Keratinocyte (primary cell): ENCODE measurements at regions not wholly inside any gene's neighbourhood (a gene's known extent, or its start where the extent isn't known, plus 50 kb on each side); places are given as distances from the start of the nearest gene placed in this dataset.

Experiments
- DNase-seq: peaks from one replicate; pipeline ENCODE4 v3.0.0-alpha.2; 2011; ENCODE audit warnings: low read depth, missing footprints, low spot score
- FAIRE-seq: peaks from 2 replicates; lab custom pipeline; 2011; peaks lifted over from hg19 to GRCh38; lab: Jason Lieb, UNC
- H2AFZ ChIP-seq: 2 replicates; pipeline ENCODE4 v1.6.0; 2012; ENCODE audit warnings: low read length, control low read depth, inconsistent platforms; ENCODE audit not compliant: control insufficient read depth
- H3K27ac ChIP-seq: 2 replicates; pipeline ENCODE4 v1.5.1; 2011; ENCODE audit warnings: low read length; ENCODE audit not compliant: control insufficient read depth, insufficient read depth
- H3K27me3 ChIP-seq: 3 replicates; pipeline ENCODE4 v1.6.0; 2011; ENCODE audit warnings: low read length; ENCODE audit not compliant: control insufficient read depth, insufficient read depth; ENCODE audit errors: extremely low read depth
- H3K36me3 ChIP-seq, 2 experiments: 2 replicates in 1 of 2; 3 replicates in 1 of 2; pipeline ENCODE4 v1.5.1; 2011; ENCODE audit warnings: low read length in 2 of 2, mild to moderate bottlenecking in 1 of 2; ENCODE audit not compliant: control insufficient read depth in 2 of 2, insufficient read depth in 2 of 2; ENCODE audit errors: extremely low read depth in 1 of 2
- H3K4me1 ChIP-seq: 3 replicates; pipeline ENCODE4 v1.5.1; 2011; ENCODE audit warnings: low read length; ENCODE audit not compliant: control insufficient read depth, insufficient read depth; ENCODE audit errors: extremely low read depth
- H3K4me2 ChIP-seq: 3 replicates; pipeline ENCODE4 v1.6.0; 2011; ENCODE audit warnings: low read depth, low read length; ENCODE audit not compliant: control insufficient read depth, insufficient read depth; ENCODE audit errors: extremely low read depth
- H3K4me3 ChIP-seq, 3 experiments: fragments of 200-600 bp in 1 of 3; sonication (generic) in 1 of 3; 2 replicates in 2 of 3; 3 replicates in 1 of 3; pipeline ENCODE4 v1.5.1; 2011 to 2016; ENCODE audit warnings: low read length in 3 of 3, mild to moderate bottlenecking in 3 of 3, control low read depth in 2 of 3, inconsistent platforms in 1 of 3, low read depth in 1 of 3, mixed read lengths in 1 of 3, mixed run types in 1 of 3, moderate library complexity in 1 of 3; ENCODE audit not compliant: control insufficient read depth in 2 of 3, insufficient read depth in 2 of 3; ENCODE audit errors: extremely low read depth in 1 of 3
- H3K79me2 ChIP-seq: 2 replicates; pipeline ENCODE4 v1.6.0; 2012; ENCODE audit warnings: low read length; ENCODE audit not compliant: control insufficient read depth, insufficient read depth
- H3K9ac ChIP-seq: 3 replicates; pipeline ENCODE4 v1.6.0; 2011; ENCODE audit warnings: low read length; ENCODE audit not compliant: control insufficient read depth, insufficient read depth; ENCODE audit errors: extremely low read depth
- H3K9me1 ChIP-seq: 3 replicates; pipeline ENCODE4 v1.6.0; 2011; ENCODE audit warnings: low read length; ENCODE audit not compliant: control insufficient read depth, insufficient read depth; ENCODE audit errors: extremely low read depth
- H3K9me3 ChIP-seq: 2 replicates; pipeline ENCODE4 v1.5.1; 2012; ENCODE audit warnings: low read depth, low read length; ENCODE audit not compliant: control insufficient read depth
- H4K20me1 ChIP-seq: 3 replicates; pipeline ENCODE4 v1.6.0; 2011; ENCODE audit warnings: low read length; ENCODE audit not compliant: control insufficient read depth, insufficient read depth; ENCODE audit errors: extremely low read depth
- CTCF ChIP-seq, 3 experiments: IDR thresholded peaks in 1 of 3; conservative IDR thresholded peaks in 1 of 3; optimal IDR thresholded peaks in 1 of 3; 2 replicates in 2 of 3; 3 replicates in 1 of 3; pipeline versions ENCODE3 to v1.5.1; 2011; ENCODE audit warnings: low read length in 3 of 3, mild to moderate bottlenecking in 3 of 3, moderate library complexity in 2 of 3, control low read depth in 1 of 3, inconsistent platforms in 1 of 3; ENCODE audit not compliant: insufficient read depth in 2 of 3; ENCODE audit errors: extremely low read depth in 1 of 3
- EZH2 ChIP-seq: IDR thresholded peaks from one replicate; pipeline ENCODE4 v1.6.1; 2012; ENCODE audit warnings: inconsistent platforms, mild to moderate bottlenecking, low read length, moderate library complexity
- dilution Hi-C: fragments of 300-500 bp; cut with MboI; formaldehyde crosslinking; loops from one replicate; pipeline ENCODE4 v1.7.0; 2020; ENCODE audit warnings: low sequenced_read_pairs; ENCODE audit not compliant: extremely low pct_ligation_motif_present

- H3K4me3 ChIP-seq: no peak overlapping the region
- dilution Hi-C loops: no loop called here
- H3K9ac ChIP-seq: no peak overlapping the region
- no peaks in the 10 kb centered on the region for H3K79me2 ChIP-seq
- FAIRE-seq: no peak
- DNase-seq: no peak
- H4K20me1 ChIP-seq: no peaks in the 10 kb centered on the region
- no peaks in the 10 kb centered on the region for H3K9me1 ChIP-seq
- H3K27me3 ChIP-seq: no peaks in the 10 kb centered on the region
- no peaks in the 10 kb centered on the region for H3K36me3 ChIP-seq
- no peak overlapping the region for H3K4me2 ChIP-seq
- no peak overlapping the region for H3K27ac ChIP-seq
- no peaks in the 10 kb centered on the region for H3K9me3 ChIP-seq
- H2AFZ ChIP-seq: no peak overlapping the region
- TF ChIP-seq CTCF (optimal IDR thresholded peaks at IDR 0.05 in 1 of 3, IDR thresholded peaks at IDR 0.05 in 1 of 3, conservative IDR thresholded peaks at IDR 0.05 in 1 of 3; ENCODE audit: extremely low read depth in 1 of 3, insufficient read depth in 2 of 3, low read length in 3 of 3) (no peak), EZH2 (no peak)
- no peaks in the 10 kb centered on the region for H3K4me1 ChIP-seq
Observed at GRCh38 chr5:155952486-155953089, 374.4 kb upstream of the SGCD start.

DNA sequence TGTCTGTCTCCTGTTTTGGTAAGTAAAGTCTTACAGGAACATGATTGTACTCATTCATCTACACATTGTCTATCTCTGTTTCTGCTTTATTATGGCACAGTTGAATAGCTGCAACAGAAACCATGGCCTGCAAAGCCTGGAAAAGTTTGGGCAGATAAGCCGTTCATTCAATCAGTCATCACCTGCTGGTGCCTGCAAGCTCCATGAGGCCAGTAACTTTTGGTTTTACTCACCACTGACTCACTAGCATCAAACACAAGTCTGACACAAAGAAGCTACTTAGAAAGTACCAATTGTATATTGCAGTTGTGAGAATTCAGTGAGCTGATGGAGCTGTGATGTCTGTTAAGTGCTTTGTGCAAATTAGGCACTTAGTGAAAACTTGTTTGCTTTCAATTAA, 373.6 kb upstream of the SGCD start:
- FAIRE-seq: no peak
- TF ChIP-seq CTCF (optimal IDR thresholded peaks at IDR 0.05 in 1 of 3, IDR thresholded peaks at IDR 0.05 in 1 of 3, conservative IDR thresholded peaks at IDR 0.05 in 1 of 3; ENCODE audit: extremely low read depth in 1 of 3, insufficient read depth in 2 of 3, low read length in 3 of 3) (no peak), EZH2 (no peak)
- no peak for DNase-seq
- Histone ChIP-seq H3K4me1 (no peaks in the 10 kb centered on the region), H3K9ac (no peak overlapping the region), H3K79me2 (no peaks in the 10 kb centered on the region), H3K27ac (no peak overlapping the region), H3K4me3 (no peak overlapping the region), H3K27me3 (no peaks in the 10 kb centered on the region), H3K9me1 (no peaks in the 10 kb centered on the region), H4K20me1 (no peaks in the 10 kb centered on the region), H2AFZ (no peak overlapping the region), H3K4me2 (no peak overlapping the region), H3K36me3 (no peaks in the 10 kb centered on the region), H3K9me3 (no peaks in the 10 kb centered on the region)
- dilution Hi-C loops: no loop called here
